Caco-2 (cell line): ENCODE measurements at regions not wholly inside any gene's neighbourhood (a gene's known extent, or its start where the extent isn't known, plus 50 kb on each side); places are given as distances from the start of the nearest gene placed in this dataset.

ENCODE experiments used
- BruUV-seq: library from RNA; stranded (reverse); fragments of 400-500 nt; replicated peaks from 2 replicates; lab custom pipeline; 2021; lab: Mats Ljungman, UMichigan
- CTCF ChIA-PET: fragments of 300-600 bp; sonication (Branson Sonifier 250); formaldehyde crosslinking; loops from one replicate; lab custom pipeline; 2022; ENCODE audit warnings: antibody characterized with exemption; lab: Charles Lee
- POLR2A ChIA-PET: fragments of 300-600 bp; sonication (Branson Sonifier 250); formaldehyde crosslinking; loops from one replicate; lab custom pipeline; 2022; ENCODE audit warnings: antibody characterized with exemption; lab: Charles Lee
- DNase-seq, 2 experiments: peaks; one replicate each; pipeline versions ENCODE4 v3.0.0 to v3.0.0-alpha.2; 2020 to 2022
- H3K27me3 ChIP-seq: replicated peaks from 2 replicates; pipeline ENCODE4 v1.6.0; 2011; ENCODE audit warnings: low read length; ENCODE audit not compliant: control insufficient read depth, insufficient read depth
- H3K36me3 ChIP-seq: 2 replicates; pipeline ENCODE4 v1.5.1; 2011; ENCODE audit warnings: low read length; ENCODE audit not compliant: control insufficient read depth, insufficient read depth
- H3K4me1 ChIP-seq: fragments of 250-450 bp; sonication (Bioruptor Pico); 2 replicates; pipeline ENCODE4 v1.5.1; 2020; ENCODE audit warnings: mild to moderate bottlenecking
- H3K4me3 ChIP-seq: 2 replicates; pipeline ENCODE4 v1.5.1; 2011; ENCODE audit warnings: low read depth, mild to moderate bottlenecking, control low read depth, low read length
- H3K9me3 ChIP-seq: fragments of 250-450 bp; sonication (Bioruptor Pico); 2 replicates; pipeline ENCODE4 v1.5.1; 2020; ENCODE audit warnings: mild to moderate bottlenecking, moderate library complexity
- H3K27ac Mint-ChIP-seq: one replicate; pipeline ENCODE4 v1.8.0; 2022; ENCODE audit warnings: mixed read lengths; ENCODE audit not compliant: unreplicated experiment
- H3K27me3 Mint-ChIP-seq: one replicate; pipeline ENCODE4 v1.8.0; 2022; ENCODE audit warnings: mixed read lengths; ENCODE audit not compliant: insufficient read depth, unreplicated experiment
- H3K36me3 Mint-ChIP-seq: one replicate; pipeline ENCODE4 v1.8.0; 2022; ENCODE audit warnings: mild to moderate bottlenecking, mixed read lengths; ENCODE audit not compliant: insufficient read depth, unreplicated experiment
- H3K4me1 Mint-ChIP-seq: one replicate; pipeline ENCODE4 v1.8.0; 2022; ENCODE audit warnings: low read depth, mixed read lengths; ENCODE audit not compliant: unreplicated experiment
- H3K4me3 Mint-ChIP-seq: one replicate; pipeline ENCODE4 v1.8.0; 2022; ENCODE audit warnings: mild to moderate bottlenecking, moderate library complexity, mixed read lengths; ENCODE audit not compliant: unreplicated experiment
- H3K9me3 Mint-ChIP-seq: one replicate; pipeline ENCODE4 v1.8.0; 2022; ENCODE audit warnings: mixed read lengths; ENCODE audit not compliant: unreplicated experiment
- intact Hi-C: fragments of 100-400 bp; cut with micrococcal nuclease; formaldehyde crosslinking; loops from one replicate; pipeline ENCODE4 v1.10.0; 2022; ENCODE audit not compliant: unreplicated experiment
- TF ChIP-seq, protein P1 (sequence below), 2 experiments: fragments of 200-600 bp in 1 of 2; IDR thresholded peaks; 1 replicate in 1 of 2; 2 replicates in 1 of 2; pipeline versions ENCODE4 v1.5.1 to v1.8.0; 2011 to 2022; ENCODE audit warnings: antibody characterized with exemption in 1 of 2, control low read depth in 1 of 2, inconsistent platforms in 1 of 2, low read depth in 1 of 2, low read length in 1 of 2, mild to moderate bottlenecking in 1 of 2, moderate library complexity in 1 of 2; ENCODE audit not compliant: insufficient read depth in 1 of 2, severe bottlenecking in 1 of 2, unreplicated experiment in 1 of 2

DNA sequence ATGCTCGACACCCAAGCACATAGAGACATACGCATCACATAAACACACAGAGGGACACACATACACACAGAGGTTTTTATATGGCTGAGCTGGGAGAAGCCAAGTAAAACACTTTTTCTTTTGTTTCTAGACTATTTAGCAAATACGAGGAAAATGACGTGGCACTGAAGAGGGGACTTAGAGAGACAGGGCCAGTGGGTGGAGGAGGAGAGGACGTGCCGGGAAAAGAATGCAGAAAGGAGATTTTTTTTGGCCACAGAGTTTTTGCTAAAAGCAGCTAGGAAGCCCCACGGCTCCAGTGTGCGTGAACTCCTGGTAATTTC is 168.5 kb upstream of the KLF7 start:
- TF ChIP-seq, protein P1, sequence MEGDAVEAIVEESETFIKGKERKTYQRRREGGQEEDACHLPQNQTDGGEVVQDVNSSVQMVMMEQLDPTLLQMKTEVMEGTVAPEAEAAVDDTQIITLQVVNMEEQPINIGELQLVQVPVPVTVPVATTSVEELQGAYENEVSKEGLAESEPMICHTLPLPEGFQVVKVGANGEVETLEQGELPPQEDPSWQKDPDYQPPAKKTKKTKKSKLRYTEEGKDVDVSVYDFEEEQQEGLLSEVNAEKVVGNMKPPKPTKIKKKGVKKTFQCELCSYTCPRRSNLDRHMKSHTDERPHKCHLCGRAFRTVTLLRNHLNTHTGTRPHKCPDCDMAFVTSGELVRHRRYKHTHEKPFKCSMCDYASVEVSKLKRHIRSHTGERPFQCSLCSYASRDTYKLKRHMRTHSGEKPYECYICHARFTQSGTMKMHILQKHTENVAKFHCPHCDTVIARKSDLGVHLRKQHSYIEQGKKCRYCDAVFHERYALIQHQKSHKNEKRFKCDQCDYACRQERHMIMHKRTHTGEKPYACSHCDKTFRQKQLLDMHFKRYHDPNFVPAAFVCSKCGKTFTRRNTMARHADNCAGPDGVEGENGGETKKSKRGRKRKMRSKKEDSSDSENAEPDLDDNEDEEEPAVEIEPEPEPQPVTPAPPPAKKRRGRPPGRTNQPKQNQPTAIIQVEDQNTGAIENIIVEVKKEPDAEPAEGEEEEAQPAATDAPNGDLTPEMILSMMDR (IDR thresholded peaks at IDR 0.05; ENCODE audit: insufficient read depth in 1 of 2, low read depth in 1 of 2, low read length in 1 of 2, severe bottlenecking in 1 of 2, unreplicated experiment in 1 of 2): no peak
- no peak overlapping the region for H3K27ac Mint-ChIP-seq
- Histone ChIP-seq H3K9me3 (no peaks in the 10 kb centered on the region), H3K36me3 (no peaks in the 10 kb centered on the region), H3K4me3 (no peak overlapping the region), H3K27me3 (no peaks in the 10 kb centered on the region; the same call in 1 of the 2 replicates), H3K4me1 (no peaks in the 10 kb centered on the region)
- peaks cover 2% of the 10 kb centered on the region for H3K4me1 Mint-ChIP-seq
- ChIA-PET POLR2A (no interaction called here), CTCF (no interaction called here)
- BruUV-seq: no TSS peak
- intact Hi-C loops: no loop called here
- no peak overlapping the region for H3K4me3 Mint-ChIP-seq
- H3K27me3 Mint-ChIP-seq: peaks cover 5% of the 10 kb centered on the region
- H3K9me3 Mint-ChIP-seq: no peaks in the 10 kb centered on the region
- DNase-seq: no peak
- no peaks in the 10 kb centered on the region for H3K36me3 Mint-ChIP-seq

GRCh38 chr2:207334624-207335371 is 169.1 kb upstream of the KLF7 start:
- no peaks in the 10 kb centered on the region for H3K9me3 Mint-ChIP-seq
- no peaks in the 10 kb centered on the region; the same call in 1 of the 2 replicates for H3K27me3 ChIP-seq
- intact Hi-C loops: no loop called here
- BruUV-seq: no TSS peak
- H3K36me3 ChIP-seq: no peaks in the 10 kb centered on the region
- no peaks in the 10 kb centered on the region for H3K36me3 Mint-ChIP-seq
- no peaks in the 10 kb centered on the region for H3K4me1 Mint-ChIP-seq
- no peak overlapping the region for H3K4me3 ChIP-seq
- no peak overlapping the region for H3K4me3 Mint-ChIP-seq
- DNase-seq: no peak
- CTCF ChIA-PET: no interaction called here
- H3K9me3 ChIP-seq: no peaks in the 10 kb centered on the region
- H3K27ac Mint-ChIP-seq: no peak overlapping the region
- TF ChIP-seq, protein P1 (IDR thresholded peaks at IDR 0.05; ENCODE audit: insufficient read depth in 1 of 2, low read depth in 1 of 2, low read length in 1 of 2, severe bottlenecking in 1 of 2, unreplicated experiment in 1 of 2): no peak
- H3K27me3 Mint-ChIP-seq: peaks cover 2% of the 10 kb centered on the region
- H3K4me1 ChIP-seq: no peaks in the 10 kb centered on the region
- POLR2A ChIA-PET: no interaction called here

- H3K9me3 Mint-ChIP-seq: no peaks in the 10 kb centered on the region
- no peak overlapping the region for H3K4me3 ChIP-seq
Observed at GRCh38 chr2:207337234-207338219, 171.8 kb upstream of the KLF7 start.

More at GRCh38 chr2:207337234-207338219, 171.8 kb upstream of the KLF7 start:
- DNase-seq: no peak
- TF ChIP-seq, protein P1 (IDR thresholded peaks at IDR 0.05; ENCODE audit: insufficient read depth in 1 of 2, low read depth in 1 of 2, low read length in 1 of 2, severe bottlenecking in 1 of 2, unreplicated experiment in 1 of 2): no peak
- intact Hi-C loops: no loop called here
- no TSS peak for BruUV-seq
- Histone ChIP-seq H3K36me3 (no peaks in the 10 kb centered on the region), H3K4me1 (no peaks in the 10 kb centered on the region), H3K27me3 (no peaks in the 10 kb centered on the region; the same call in 1 of the 2 replicates), H3K9me3 (no peaks in the 10 kb centered on the region)
- peaks cover 2% of the 10 kb centered on the region for H3K27me3 Mint-ChIP-seq
- H3K36me3 Mint-ChIP-seq: no peaks in the 10 kb centered on the region
- ChIA-PET POLR2A (no interaction called here), CTCF (no interaction called here)
- H3K27ac Mint-ChIP-seq: no peak overlapping the region
- H3K4me3 Mint-ChIP-seq: no peak overlapping the region
- H3K4me1 Mint-ChIP-seq: no peaks in the 10 kb centered on the region
